GM12878 (cell line): ENCODE measurements at regions not wholly inside any gene's neighbourhood (a gene's known extent, or its start where the extent isn't known, plus 50 kb on each side); places are given as distances from the start of the nearest gene placed in this dataset.

Source experiments
- CBX3 ChIP-seq: fragments of 200-600 bp; sonication (generic); IDR thresholded peaks from 2 replicates; pipeline ENCODE4 v1.6.1; 2016; ENCODE audit warnings: low read depth, borderline replicate concordance
- CHD2 ChIP-seq: IDR thresholded peaks from 2 replicates; pipeline ENCODE4 v1.6.1; 2011; ENCODE audit warnings: low read depth, low read length, improper control_type of control experiment, borderline replicate concordance
- DPF2 ChIP-seq: fragments of 450-650 bp; IDR thresholded peaks from 2 replicates; pipeline ENCODE4 v1.6.1; 2017; ENCODE audit warnings: mild to moderate bottlenecking
- ELK1 ChIP-seq: IDR thresholded peaks from 2 replicates; pipeline ENCODE4 v1.6.1; 2012; ENCODE audit warnings: low read depth, low read length, improper control_type of control experiment
- ESRRA ChIP-seq: IDR thresholded peaks from 2 replicates; pipeline ENCODE4 v1.6.1; 2012; ENCODE audit warnings: mild to moderate bottlenecking, low read length, improper control_type of control experiment
- ETV6 ChIP-seq, 2 experiments: fragments of 450-650 bp in 1 of 2; IDR thresholded peaks in 1 of 2; conservative IDR thresholded peaks in 1 of 2; 2 replicates each; pipeline ENCODE4 v1.6.1; 2014; ENCODE audit warnings: antibody characterized with exemption in 1 of 2, borderline replicate concordance in 1 of 2, low read depth in 1 of 2, mild to moderate bottlenecking in 1 of 2, moderate library complexity in 1 of 2
- IKZF2 ChIP-seq, 2 experiments: fragments of 450-650 bp; IDR thresholded peaks; 2 replicates each; pipeline ENCODE4 v1.6.1; 2017; ENCODE audit warnings: mild to moderate bottlenecking in 2 of 2, moderate library complexity in 2 of 2
- NKRF ChIP-seq: fragments of 450-650 bp; conservative IDR thresholded peaks from 2 replicates; pipeline ENCODE4 v1.6.1; 2017; ENCODE audit warnings: mild to moderate bottlenecking, moderate library complexity
- POLR2A ChIP-seq: IDR thresholded peaks from 2 replicates; pipeline ENCODE4 v1.6.1; 2011; ENCODE audit warnings: low read depth, mild to moderate bottlenecking, low read length
- RBBP5 ChIP-seq: fragments of 200-600 bp; sonication (generic); conservative IDR thresholded peaks from 2 replicates; pipeline ENCODE4 v1.6.1; 2016
- SMC3 ChIP-seq: IDR thresholded peaks from 2 replicates; pipeline ENCODE4 v1.6.1; 2011; ENCODE audit warnings: low read length, improper control_type of control experiment, borderline replicate concordance
- SREBF2 ChIP-seq: IDR thresholded peaks from 2 replicates; pipeline ENCODE4 v1.6.1; 2012; ENCODE audit warnings: mild to moderate bottlenecking, low read length
- ZBTB11 ChIP-seq: fragments of 450-650 bp; formaldehyde crosslinking; IDR thresholded peaks from 2 replicates; pipeline ENCODE4 v1.5.0; 2022; ENCODE audit warnings: mild to moderate bottlenecking, missing genetic modification characterization
- ZBTB4 ChIP-seq: fragments of 450-650 bp; formaldehyde crosslinking; IDR thresholded peaks from 2 replicates; pipeline ENCODE4 v1.4.0; 2022; ENCODE audit warnings: mild to moderate bottlenecking, moderate library complexity
- ZNF687 ChIP-seq: fragments of 450-650 bp; IDR thresholded peaks from 2 replicates; pipeline ENCODE4 v1.6.1; 2017; ENCODE audit warnings: mild to moderate bottlenecking, moderate library complexity

GRCh38 chr2:196453613-196454047 is 185.9 kb upstream of the CCDC150 start (continued):
- no peak for TF ChIP-seq NKRF
- peak; percentile 95 for TF ChIP-seq SMC3
- no peak for TF ChIP-seq CBX3
- TF ChIP-seq ZNF687 = no peak
- no peak for TF ChIP-seq RBBP5
- TF ChIP-seq IKZF2 (IDR thresholded peaks at IDR 0.05) = no peak
- no peak for TF ChIP-seq ZBTB11
- no peak for TF ChIP-seq ELK1
- peak; percentile 57; the same call in 1 of the 2 replicates for TF ChIP-seq ESRRA
- TF ChIP-seq ETV6 (conservative IDR thresholded peaks at IDR 0.05 in 1 of 2, IDR thresholded peaks at IDR 0.05 in 1 of 2; ENCODE audit: borderline replicate concordance in 1 of 2, low read depth in 1 of 2) = no peak
- no peak for TF ChIP-seq DPF2
- no peak for TF ChIP-seq SREBF2
- TF ChIP-seq POLR2A = no peak
- no peak for TF ChIP-seq CHD2
- TF ChIP-seq ZBTB4 = no peak
